Lower leg skin (tissue), 4 donors: ENCODE measurements at regions not wholly inside any gene's neighbourhood (a gene's known extent, or its start where the extent isn't known, plus 50 kb on each side); places are given as distances from the start of the nearest gene placed in this dataset.
"Not testable (repeated sequence)": the region's sequence is repeated elsewhere in the genome, so short reads cannot be mapped to it uniquely, and the experiment has no call there.

Source experiments
- DNase-seq, 2 donors: peaks; one replicate each; pipeline ENCODE4 v3.0.0-alpha.2; 2019; ENCODE audit warnings: low spot score in 2 of 2
- H3K4me3 ChIP-seq: fragments of 200-600 bp; sonication (generic); 2 replicates; pipeline ENCODE4 v1.5.1; 2017; ENCODE audit warnings: mild to moderate bottlenecking, low read depth; ENCODE audit not compliant: poor library complexity, severe bottlenecking
- CTCF ChIP-seq, 3 donors: fragments of 450-650 bp; IDR thresholded peaks; one replicate each; pipeline ENCODE4 v1.5.1; 2016; ENCODE audit warnings: antibody characterized with exemption in 3 of 3, mild to moderate bottlenecking in 3 of 3, moderate library complexity in 2 of 3
- POLR2A ChIP-seq, 2 donors: fragments of 450-650 bp; IDR thresholded peaks; one replicate each; pipeline ENCODE4 v1.6.1; 2016 to 2017; ENCODE audit warnings: antibody characterized with exemption in 2 of 2, mild to moderate bottlenecking in 1 of 2, moderate library complexity in 1 of 2
- WGBS, 2 donors: methylation state at CpG; one replicate each; pipeline ENCODE4 v1.1.5; 2018; 5-methylcytosine and 5-hydroxymethylcytosine counted together
- intact Hi-C: fragments of 100-400 bp; cut with DNase I; formaldehyde crosslinking; loops from one replicate; pipeline ENCODE4 v1.15.0; 2023; ENCODE audit warnings: low total_unique reads

- TF ChIP-seq CTCF (IDR thresholded peaks at IDR 0.05) (no peak), POLR2A (IDR thresholded peaks at IDR 0.05) (no peak)
- H3K4me3 ChIP-seq: no peak overlapping the region
- DNase-seq: no peak
- intact Hi-C loops: no loop called here
- 66 to 70% methylated on average over 3 of the region's 3 CpGs for WGBS, 2 donors
Measured at GRCh38 chr12:46571608-46572007, 199.0 kb upstream of the SLC38A2 start.

GRCh38 chr12:46569826-46570439, 197.4 kb upstream of the SLC38A2 start:
- 85 to 91% methylated on average over 9 of the region's 9 CpGs for WGBS, 2 donors
- no peak for TF ChIP-seq POLR2A (IDR thresholded peaks at IDR 0.05)
- TF ChIP-seq CTCF (IDR thresholded peaks at IDR 0.05): no peak
- no peak overlapping the region for H3K4me3 ChIP-seq
- intact Hi-C loops: no loop called here
- DNase-seq: no peak

- intact Hi-C loops: no loop called here
- no peak for TF ChIP-seq CTCF (IDR thresholded peaks at IDR 0.05)
- DNase-seq: no peak
- H3K4me3 ChIP-seq: no peak overlapping the region
Measured at GRCh38 chr12:46567667-46568066, 195.1 kb upstream of the SLC38A2 start.

- 25 to 26% methylated on average over 5 of the region's 5 CpGs for WGBS, 2 donors
- no peak overlapping the region for H3K4me3 ChIP-seq
- intact Hi-C loops: no loop called here
- no peak for DNase-seq
- TF ChIP-seq CTCF (IDR thresholded peaks at IDR 0.05) (no peak), POLR2A (IDR thresholded peaks at IDR 0.05) (no peak)
Measured at GRCh38 chr12:46562625-46563225, 190.2 kb upstream of the SLC38A2 start.

- WGBS, 2 donors: 80 to 85% methylated on average over 7 of the region's 7 CpGs
- H3K4me3 ChIP-seq, DNase-seq, intact Hi-C loops: not testable (repeated sequence)
Measured at GRCh38 chr12:46561769-46562624, 189.4 kb upstream of the SLC38A2 start.

- H3K4me3 ChIP-seq: no peak overlapping the region
- intact Hi-C loops: no loop called here
- TF ChIP-seq POLR2A (IDR thresholded peaks at IDR 0.05) (no peak), CTCF (IDR thresholded peaks at IDR 0.05) (no peak)
- WGBS, 2 donors: 63 to 74% methylated on average over 1 of the region's 1 CpG
- no peak for DNase-seq
Measured at GRCh38 chr12:46560874-46561273, 188.3 kb upstream of the SLC38A2 start.
